Fibroblast of villous mesenchyme (primary cell): ENCODE measurements at regions not wholly inside any gene's neighbourhood (a gene's known extent, or its start where the extent isn't known, plus 50 kb on each side); places are given as distances from the start of the nearest gene placed in this dataset.

ENCODE experiments used
- DNase-seq: peaks from one replicate; pipeline ENCODE4 v3.0.0-alpha.2; 2010; ENCODE audit warnings: low read depth
- H3K4me3 ChIP-seq: 2 replicates; pipeline ENCODE4 v1.5.1; 2011; ENCODE audit warnings: low read depth, mild to moderate bottlenecking, low read length
- TF ChIP-seq, protein P1 (sequence below): IDR thresholded peaks from 2 replicates; pipeline ENCODE4 v1.5.1; 2012; ENCODE audit warnings: low read depth, mild to moderate bottlenecking, low read length; ENCODE audit not compliant: insufficient read depth

DNA sequence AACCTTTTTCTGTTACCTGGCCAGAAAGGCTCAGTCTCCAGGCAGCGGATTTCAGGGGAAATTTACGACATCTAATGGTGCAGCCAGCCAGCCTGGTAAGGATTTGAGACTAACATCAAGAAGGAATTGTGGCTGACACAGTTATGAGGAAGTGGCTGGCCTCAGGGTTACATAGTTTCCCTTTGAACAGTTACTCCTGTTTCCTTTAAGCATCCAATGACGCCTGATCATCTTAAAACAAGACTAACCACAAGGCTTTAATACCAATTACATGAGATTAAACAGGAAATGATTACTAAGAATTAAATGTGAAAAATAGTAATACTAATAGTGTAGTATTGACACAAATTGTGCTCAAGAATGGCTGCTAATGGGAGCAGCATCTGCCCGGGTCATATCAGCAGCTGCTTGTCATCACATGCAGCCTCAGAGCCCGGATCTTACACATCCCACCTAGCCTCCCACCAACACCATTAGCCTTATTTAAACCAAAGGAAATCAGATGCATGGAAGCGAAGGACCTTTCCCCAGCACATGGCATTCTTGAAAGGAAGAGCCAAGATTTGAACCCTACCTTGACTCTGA lies 431.8 kb downstream of the PMP22 start:
- DNase-seq = peak; percentile 74
- TF ChIP-seq, protein P1, sequence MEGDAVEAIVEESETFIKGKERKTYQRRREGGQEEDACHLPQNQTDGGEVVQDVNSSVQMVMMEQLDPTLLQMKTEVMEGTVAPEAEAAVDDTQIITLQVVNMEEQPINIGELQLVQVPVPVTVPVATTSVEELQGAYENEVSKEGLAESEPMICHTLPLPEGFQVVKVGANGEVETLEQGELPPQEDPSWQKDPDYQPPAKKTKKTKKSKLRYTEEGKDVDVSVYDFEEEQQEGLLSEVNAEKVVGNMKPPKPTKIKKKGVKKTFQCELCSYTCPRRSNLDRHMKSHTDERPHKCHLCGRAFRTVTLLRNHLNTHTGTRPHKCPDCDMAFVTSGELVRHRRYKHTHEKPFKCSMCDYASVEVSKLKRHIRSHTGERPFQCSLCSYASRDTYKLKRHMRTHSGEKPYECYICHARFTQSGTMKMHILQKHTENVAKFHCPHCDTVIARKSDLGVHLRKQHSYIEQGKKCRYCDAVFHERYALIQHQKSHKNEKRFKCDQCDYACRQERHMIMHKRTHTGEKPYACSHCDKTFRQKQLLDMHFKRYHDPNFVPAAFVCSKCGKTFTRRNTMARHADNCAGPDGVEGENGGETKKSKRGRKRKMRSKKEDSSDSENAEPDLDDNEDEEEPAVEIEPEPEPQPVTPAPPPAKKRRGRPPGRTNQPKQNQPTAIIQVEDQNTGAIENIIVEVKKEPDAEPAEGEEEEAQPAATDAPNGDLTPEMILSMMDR = no peak
- H3K4me3 ChIP-seq = no peak overlapping the region

DNA sequence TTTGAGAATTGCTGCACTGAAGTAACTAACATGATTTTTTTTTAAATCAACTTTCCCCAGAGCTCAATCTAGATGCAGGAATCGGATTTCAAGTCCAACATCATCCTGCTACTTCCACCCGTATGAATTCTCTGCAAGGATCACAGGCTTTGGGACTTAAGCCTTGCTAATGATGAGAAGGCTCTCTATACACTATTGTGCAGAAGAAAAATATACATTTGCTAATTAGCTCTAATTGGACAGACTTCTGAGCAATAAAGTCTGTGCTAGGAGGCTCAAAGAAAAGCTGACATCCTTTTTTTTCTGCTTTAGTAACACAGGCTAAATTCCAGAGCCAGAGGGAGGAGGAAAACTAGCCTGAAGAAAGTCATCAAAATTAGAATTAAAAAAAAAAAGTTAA lies 433.6 kb downstream of the PMP22 start:
- DNase-seq = no peak
- H3K4me3 ChIP-seq = no peak overlapping the region
- TF ChIP-seq, protein P1 = no peak

DNA sequence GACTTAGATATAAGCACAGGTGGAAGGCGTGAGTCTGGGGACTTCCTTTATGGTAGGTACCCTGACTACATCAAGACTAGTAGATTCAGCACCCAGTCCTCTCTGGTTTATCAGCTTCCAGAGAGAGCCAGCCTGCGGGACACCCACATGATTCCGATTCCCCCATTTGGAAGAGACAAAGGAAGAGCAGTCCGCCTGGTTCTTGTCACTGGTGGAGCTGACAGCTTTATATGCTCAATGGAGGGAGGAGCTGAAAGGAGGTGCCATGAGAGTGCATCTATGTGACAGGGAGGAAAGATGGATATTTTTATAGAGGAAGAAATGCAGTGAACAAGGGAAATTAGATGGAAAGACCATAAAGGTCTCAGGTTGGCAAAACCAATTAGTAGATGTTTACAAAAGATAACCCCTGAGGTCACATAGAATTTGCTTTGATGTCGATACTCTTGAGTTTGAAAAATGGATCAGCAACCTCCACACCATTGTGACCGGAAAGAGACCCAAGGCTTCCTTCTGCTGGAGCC lies 437.7 kb downstream of the PMP22 start:
- no peak overlapping the region for H3K4me3 ChIP-seq
- peak; percentile 54 for DNase-seq
- TF ChIP-seq, protein P1 = no peak

DNA sequence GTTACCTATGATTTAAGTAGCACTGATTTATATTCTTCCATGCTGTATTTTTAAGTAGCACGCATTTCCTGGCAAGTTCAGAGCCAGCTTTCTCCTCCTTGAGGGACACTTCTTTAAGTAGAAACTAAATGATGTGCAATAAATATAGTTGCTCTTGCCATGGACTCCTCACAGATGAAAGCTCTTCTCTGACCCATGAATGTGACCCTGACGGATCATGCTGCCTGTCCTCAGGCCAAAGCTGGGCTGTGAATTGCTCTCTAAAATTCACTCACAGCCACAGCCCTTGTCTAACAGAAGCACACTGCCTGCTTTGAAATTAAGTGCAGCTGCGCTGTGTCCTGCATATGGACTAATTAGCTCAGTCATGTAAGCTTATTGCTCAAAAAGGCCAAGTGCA lies 438.8 kb downstream of the PMP22 start:
- DNase-seq = no peak
- no peak overlapping the region for H3K4me3 ChIP-seq
- TF ChIP-seq, protein P1 = no peak

DNA sequence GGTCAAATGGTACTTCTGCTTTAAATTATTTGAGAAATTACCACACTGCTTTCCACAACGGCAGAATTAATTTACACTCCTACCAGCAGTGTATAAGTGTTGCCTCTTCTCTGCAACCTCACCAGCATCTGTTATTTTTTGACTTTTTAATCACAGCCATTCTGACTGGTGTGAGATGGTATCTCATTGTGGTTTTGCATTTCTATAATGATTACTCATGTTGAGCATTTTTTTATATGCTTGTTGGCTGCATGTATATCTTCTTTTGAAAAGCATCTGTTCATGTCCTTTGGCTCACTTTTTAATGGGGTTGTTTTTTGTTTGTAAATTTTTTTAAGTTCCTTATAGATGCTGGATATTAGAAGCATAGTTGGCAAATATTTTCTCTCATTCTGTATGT lies 446.7 kb downstream of the PMP22 start:
- no peak overlapping the region for H3K4me3 ChIP-seq
- DNase-seq = no peak
- TF ChIP-seq, protein P1 = no peak

DNA sequence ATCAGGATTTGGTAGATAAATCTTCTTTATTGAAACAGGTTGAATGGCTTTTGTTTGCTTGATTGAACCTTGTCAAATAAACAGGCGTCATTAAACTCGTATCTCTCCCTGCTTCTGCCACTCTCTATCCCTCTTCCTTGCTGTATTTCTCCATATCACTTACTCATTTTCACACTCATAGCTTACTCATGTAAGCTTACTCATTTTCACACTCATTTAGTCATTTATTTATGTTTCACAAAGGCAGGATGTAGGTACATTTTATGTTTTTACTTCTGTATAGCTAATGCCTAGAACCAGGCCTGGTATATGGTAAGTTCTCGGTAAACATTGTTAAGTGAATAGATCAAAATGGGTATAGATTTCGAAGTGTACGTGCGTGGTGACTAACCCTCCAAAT lies 450.0 kb downstream of the PMP22 start:
- DNase-seq = no peak
- H3K4me3 ChIP-seq = no peak overlapping the region
- TF ChIP-seq, protein P1 = no peak
